ENCODE measurements at regions not wholly inside any gene's neighbourhood (a gene's known extent, or its start where the extent isn't known, plus 50 kb on each side); places are given as distances from the start of the nearest gene placed in this dataset.

DNA sequence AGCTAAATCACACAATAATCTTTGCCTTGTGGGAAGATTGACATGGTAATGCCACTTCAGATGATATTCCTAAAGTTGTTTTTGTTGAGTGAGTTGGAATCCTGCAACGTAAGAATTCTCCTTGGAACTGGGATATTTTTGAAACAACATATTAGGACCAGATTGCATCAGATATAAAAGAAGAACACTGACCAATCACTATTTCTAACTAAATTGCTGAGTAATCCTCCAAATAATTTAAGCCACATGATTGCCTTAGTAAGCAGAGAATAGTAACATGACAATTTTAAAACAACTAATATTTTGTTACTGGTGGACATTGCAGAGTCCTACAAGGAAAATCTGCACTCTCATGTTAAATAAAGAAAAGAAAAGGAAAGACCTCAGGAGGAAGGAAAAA, 353.9 kb upstream of the LMCD1 start:
- TF ChIP-seq POLR2AphosphoS5 (IDR thresholded peaks at IDR 0.05; ENCODE audit: low read depth, low read length) (no peak), SIN3A (IDR thresholded peaks at IDR 0.05; ENCODE audit: borderline replicate concordance, insufficient read depth, low read depth, low read length) (no peak), TCF7L2 (IDR thresholded peaks at IDR 0.05; ENCODE audit: low read depth, low read length) (no peak)
- TF ChIP-seq, protein P1, sequence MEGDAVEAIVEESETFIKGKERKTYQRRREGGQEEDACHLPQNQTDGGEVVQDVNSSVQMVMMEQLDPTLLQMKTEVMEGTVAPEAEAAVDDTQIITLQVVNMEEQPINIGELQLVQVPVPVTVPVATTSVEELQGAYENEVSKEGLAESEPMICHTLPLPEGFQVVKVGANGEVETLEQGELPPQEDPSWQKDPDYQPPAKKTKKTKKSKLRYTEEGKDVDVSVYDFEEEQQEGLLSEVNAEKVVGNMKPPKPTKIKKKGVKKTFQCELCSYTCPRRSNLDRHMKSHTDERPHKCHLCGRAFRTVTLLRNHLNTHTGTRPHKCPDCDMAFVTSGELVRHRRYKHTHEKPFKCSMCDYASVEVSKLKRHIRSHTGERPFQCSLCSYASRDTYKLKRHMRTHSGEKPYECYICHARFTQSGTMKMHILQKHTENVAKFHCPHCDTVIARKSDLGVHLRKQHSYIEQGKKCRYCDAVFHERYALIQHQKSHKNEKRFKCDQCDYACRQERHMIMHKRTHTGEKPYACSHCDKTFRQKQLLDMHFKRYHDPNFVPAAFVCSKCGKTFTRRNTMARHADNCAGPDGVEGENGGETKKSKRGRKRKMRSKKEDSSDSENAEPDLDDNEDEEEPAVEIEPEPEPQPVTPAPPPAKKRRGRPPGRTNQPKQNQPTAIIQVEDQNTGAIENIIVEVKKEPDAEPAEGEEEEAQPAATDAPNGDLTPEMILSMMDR (IDR thresholded peaks at IDR 0.05), result no peak
- TF ChIP-seq, protein P2, sequence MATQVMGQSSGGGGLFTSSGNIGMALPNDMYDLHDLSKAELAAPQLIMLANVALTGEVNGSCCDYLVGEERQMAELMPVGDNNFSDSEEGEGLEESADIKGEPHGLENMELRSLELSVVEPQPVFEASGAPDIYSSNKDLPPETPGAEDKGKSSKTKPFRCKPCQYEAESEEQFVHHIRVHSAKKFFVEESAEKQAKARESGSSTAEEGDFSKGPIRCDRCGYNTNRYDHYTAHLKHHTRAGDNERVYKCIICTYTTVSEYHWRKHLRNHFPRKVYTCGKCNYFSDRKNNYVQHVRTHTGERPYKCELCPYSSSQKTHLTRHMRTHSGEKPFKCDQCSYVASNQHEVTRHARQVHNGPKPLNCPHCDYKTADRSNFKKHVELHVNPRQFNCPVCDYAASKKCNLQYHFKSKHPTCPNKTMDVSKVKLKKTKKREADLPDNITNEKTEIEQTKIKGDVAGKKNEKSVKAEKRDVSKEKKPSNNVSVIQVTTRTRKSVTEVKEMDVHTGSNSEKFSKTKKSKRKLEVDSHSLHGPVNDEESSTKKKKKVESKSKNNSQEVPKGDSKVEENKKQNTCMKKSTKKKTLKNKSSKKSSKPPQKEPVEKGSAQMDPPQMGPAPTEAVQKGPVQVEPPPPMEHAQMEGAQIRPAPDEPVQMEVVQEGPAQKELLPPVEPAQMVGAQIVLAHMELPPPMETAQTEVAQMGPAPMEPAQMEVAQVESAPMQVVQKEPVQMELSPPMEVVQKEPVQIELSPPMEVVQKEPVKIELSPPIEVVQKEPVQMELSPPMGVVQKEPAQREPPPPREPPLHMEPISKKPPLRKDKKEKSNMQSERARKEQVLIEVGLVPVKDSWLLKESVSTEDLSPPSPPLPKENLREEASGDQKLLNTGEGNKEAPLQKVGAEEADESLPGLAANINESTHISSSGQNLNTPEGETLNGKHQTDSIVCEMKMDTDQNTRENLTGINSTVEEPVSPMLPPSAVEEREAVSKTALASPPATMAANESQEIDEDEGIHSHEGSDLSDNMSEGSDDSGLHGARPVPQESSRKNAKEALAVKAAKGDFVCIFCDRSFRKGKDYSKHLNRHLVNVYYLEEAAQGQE (IDR thresholded peaks at IDR 0.05; ENCODE audit: insufficient read depth in 1 of 2, low read depth in 2 of 2, low read length in 1 of 2), result no peak
